A673 (cell line): ENCODE measurements at regions not wholly inside any gene's neighbourhood (a gene's known extent, or its start where the extent isn't known, plus 50 kb on each side); places are given as distances from the start of the nearest gene placed in this dataset.

Experiments used
- BruUV-seq: library from RNA; stranded (reverse); fragments of 400-500 nt; replicated peaks from 2 replicates; lab custom pipeline; 2021; lab: Mats Ljungman, UMichigan
- CTCF ChIA-PET: fragments of 300-600 bp; sonication (Branson Sonifier 250); formaldehyde crosslinking; loops from one replicate; lab custom pipeline; 2022; ENCODE audit warnings: antibody characterized with exemption; lab: Charles Lee
- POLR2A ChIA-PET: fragments of 300-600 bp; sonication (Branson Sonifier 250); formaldehyde crosslinking; loops from one replicate; lab custom pipeline; 2022; ENCODE audit warnings: antibody characterized with exemption; ENCODE audit not compliant: low non-redundant PET; lab: Charles Lee
- DNase-seq: peaks from one replicate; pipeline ENCODE4 v3.0.0-alpha.2; 2015; ENCODE audit warnings: low spot score
- H3K27ac ChIP-seq: fragments of 200-600 bp; sonication (generic); 2 replicates; pipeline ENCODE4 v1.5.1; 2016; ENCODE audit warnings: mixed run types, low read depth, mild to moderate bottlenecking, mixed read lengths, antibody characterized with exemption, low read length; ENCODE audit not compliant: poor library complexity, severe bottlenecking
- H3K27me3 ChIP-seq: fragments of 200-600 bp; sonication (generic); replicated peaks from 2 replicates; pipeline ENCODE4 v1.6.1; 2017; ENCODE audit warnings: mixed run types, low read depth, mild to moderate bottlenecking, mixed read lengths, antibody characterized with exemption, low read length; ENCODE audit not compliant: insufficient read depth, poor library complexity
- H3K36me3 ChIP-seq: fragments of 200-600 bp; sonication (generic); 2 replicates; pipeline ENCODE4 v1.6.1; 2016; ENCODE audit warnings: mixed run types, mild to moderate bottlenecking, mixed read lengths, antibody characterized with exemption, low read length; ENCODE audit not compliant: insufficient read depth, poor library complexity, severe bottlenecking
- H3K4me1 ChIP-seq: fragments of 200-600 bp; sonication (generic); 2 replicates; pipeline ENCODE4 v1.6.1; 2017; ENCODE audit warnings: mixed run types, mild to moderate bottlenecking, mixed read lengths, antibody characterized with exemption, low read length; ENCODE audit not compliant: insufficient read depth, poor library complexity, severe bottlenecking
- H3K4me3 ChIP-seq: fragments of 200-600 bp; sonication (generic); 2 replicates; pipeline ENCODE4 v1.5.1; 2016; ENCODE audit warnings: low read depth, mixed run types, mild to moderate bottlenecking, mixed read lengths, low read length; ENCODE audit not compliant: poor library complexity, severe bottlenecking
- H3K9me3 ChIP-seq: fragments of 200-600 bp; sonication (generic); 2 replicates; pipeline ENCODE4 v1.6.1; 2016; ENCODE audit warnings: mixed run types, low read depth, mild to moderate bottlenecking, mixed read lengths, antibody characterized with exemption, low read length; ENCODE audit not compliant: poor library complexity, severe bottlenecking
- CTCF ChIP-seq: fragments of 300-800, 200-600 bp; sonication (generic); conservative IDR thresholded peaks from 2 replicates; pipeline ENCODE4 v1.5.1; 2017; ENCODE audit warnings: low read depth, mild to moderate bottlenecking, antibody characterized with exemption, low read length, moderate library complexity, mixed read lengths
- EZH2 ChIP-seq: fragments of 200-600 bp; sonication (generic); IDR thresholded peaks from 2 replicates; pipeline ENCODE4 v1.6.1; 2017; ENCODE audit warnings: borderline replicate concordance, low read depth, mild to moderate bottlenecking, mixed read lengths, antibody characterized with exemption, low read length; ENCODE audit not compliant: poor library complexity, severe bottlenecking
- intact Hi-C: fragments of 100-400 bp; cut with micrococcal nuclease; formaldehyde crosslinking; loops from one replicate; pipeline ENCODE4 v1.10.0; 2022; ENCODE audit not compliant: unreplicated experiment

- Histone ChIP-seq H3K4me3 (no peak overlapping the region), H3K27ac (no peak overlapping the region), H3K27me3 (no peaks in the 10 kb centered on the region), H3K9me3 (no peaks in the 10 kb centered on the region), H3K36me3 (no peaks in the 10 kb centered on the region), H3K4me1 (no peaks in the 10 kb centered on the region)
- no peak for DNase-seq
- intact Hi-C loops: no loop called here
- BruUV-seq: no TSS peak
- TF ChIP-seq EZH2: no peak
- TF ChIP-seq CTCF: no peak
- CTCF ChIA-PET: no interaction called here
- POLR2A ChIA-PET: no interaction called here
Observed at GRCh38 chr4:77398256-77398655, 207.4 kb upstream of the CXCL13 start.

- no peaks in the 10 kb centered on the region for H3K27me3 ChIP-seq
- H3K36me3 ChIP-seq: no peaks in the 10 kb centered on the region
- ChIA-PET CTCF (no interaction called here), POLR2A (no interaction called here)
- no peaks in the 10 kb centered on the region for H3K9me3 ChIP-seq
- no peaks in the 10 kb centered on the region for H3K4me1 ChIP-seq
- no peak overlapping the region for H3K4me3 ChIP-seq
- BruUV-seq: no TSS peak
- intact Hi-C loops: no loop called here
- no peak overlapping the region for H3K27ac ChIP-seq
- no peak for DNase-seq
- no peak for TF ChIP-seq CTCF
- no peak for TF ChIP-seq EZH2
Observed at GRCh38 chr4:77399831-77400230, 205.8 kb upstream of the CXCL13 start.

GRCh38 chr4:77413766-77414165 lies 191.9 kb upstream of the CXCL13 start:
- no peaks in the 10 kb centered on the region for H3K36me3 ChIP-seq
- CTCF ChIA-PET: no interaction called here
- no peak overlapping the region for H3K4me3 ChIP-seq
- no peaks in the 10 kb centered on the region for H3K4me1 ChIP-seq
- H3K27me3 ChIP-seq: no peaks in the 10 kb centered on the region
- no peak overlapping the region for H3K27ac ChIP-seq
- DNase-seq: no peak
- intact Hi-C loops: no loop called here
- no peaks in the 10 kb centered on the region for H3K9me3 ChIP-seq
- no TSS peak for BruUV-seq
- POLR2A ChIA-PET: no interaction called here
- no peak for TF ChIP-seq EZH2
- no peak for TF ChIP-seq CTCF
